T47D (cell line): ENCODE measurements at regions not wholly inside any gene's neighbourhood (a gene's known extent, or its start where the extent isn't known, plus 50 kb on each side); places are given as distances from the start of the nearest gene placed in this dataset.
A peak's percentile ranks its signal among the peaks of the same experiment; 100 is the strongest.

Experiments used
- DNase-seq, 2 experiments: peaks; one replicate each; pipeline versions ENCODE4 v3.0.0 to v3.0.0-alpha.2; 2011 to 2012; ENCODE audit warnings: low read depth in 1 of 2, low spot score in 1 of 2
- JUND ChIP-seq: IDR thresholded peaks from 2 replicates; pipeline ENCODE4 v1.6.1; 2012; ENCODE audit warnings: low read depth
- in situ Hi-C: cut with HindIII; loops from 2 replicates; pipeline ENCODE4 v1.10.0; 2016; ENCODE audit warnings: low sequenced_read_pairs, low pct_unique_long_range_greater_than_20kb

DNA sequence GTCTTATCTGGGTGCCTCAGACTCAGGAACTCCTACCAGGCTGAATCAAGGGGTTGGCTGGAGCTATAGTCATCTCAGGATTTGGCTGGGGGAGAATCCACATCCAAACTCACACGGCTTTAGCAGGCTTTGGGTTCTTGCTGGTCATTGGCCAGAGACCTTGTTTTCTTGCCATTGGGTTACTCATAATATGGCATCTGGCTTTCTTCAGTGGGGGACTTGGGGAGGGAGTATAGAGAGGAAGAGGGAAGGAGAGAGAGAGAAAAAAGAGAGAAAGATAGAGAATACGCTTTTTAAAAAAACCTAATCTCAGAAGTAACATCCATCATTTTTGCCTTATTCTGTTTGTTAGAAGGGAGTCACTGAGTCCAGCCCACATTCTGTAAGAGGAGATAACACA is 191.5 kb upstream of the SHISA6 start:
- in situ Hi-C loops: no loop called here

DNA sequence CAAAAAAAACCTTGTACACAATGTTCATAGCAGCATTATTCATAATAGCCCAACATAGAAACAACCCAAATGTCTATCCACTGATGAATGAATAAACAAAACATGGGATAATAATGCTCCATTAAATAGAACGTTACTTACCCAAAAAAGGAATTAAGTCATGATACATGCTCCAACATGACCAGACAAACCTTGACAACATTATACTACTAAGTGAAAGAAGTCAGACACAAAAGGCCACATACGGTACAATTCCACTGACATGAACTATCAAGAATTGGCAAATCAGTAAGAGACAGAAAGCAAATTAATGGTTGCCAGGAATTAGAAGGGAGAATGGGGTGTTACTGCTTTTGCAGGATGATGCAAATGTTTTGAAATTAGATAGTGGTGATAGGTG is 193.8 kb upstream of the SHISA6 start:
- TF ChIP-seq JUND: no peak
- DNase-seq: no peak
- in situ Hi-C loops: no loop called here

More for the DNA sequence above, 191.5 kb upstream of the SHISA6 start:
- no peak for DNase-seq
- no peak for TF ChIP-seq JUND

DNA sequence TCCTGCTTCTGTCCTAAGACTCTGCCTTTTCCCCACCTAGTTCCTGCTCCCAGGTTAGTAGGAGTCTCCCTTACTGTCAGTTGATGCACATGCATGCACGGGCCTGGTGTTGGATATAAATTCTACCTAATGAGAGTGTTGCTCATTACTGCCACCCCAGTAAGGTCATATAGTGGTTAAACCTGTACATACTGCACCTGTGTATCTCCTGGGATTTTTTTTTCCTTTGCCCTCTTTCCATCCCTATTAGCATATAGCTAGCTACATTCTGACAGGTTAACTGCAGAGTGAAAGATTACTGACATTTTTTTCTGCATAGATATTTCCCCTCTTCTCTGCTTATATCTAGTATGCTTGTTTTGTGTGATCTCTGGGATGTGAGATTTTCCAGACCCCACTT is 201.5 kb upstream of the PIRT start:
- in situ Hi-C loops: no loop called here
- no peak for DNase-seq
- TF ChIP-seq JUND: no peak

DNA sequence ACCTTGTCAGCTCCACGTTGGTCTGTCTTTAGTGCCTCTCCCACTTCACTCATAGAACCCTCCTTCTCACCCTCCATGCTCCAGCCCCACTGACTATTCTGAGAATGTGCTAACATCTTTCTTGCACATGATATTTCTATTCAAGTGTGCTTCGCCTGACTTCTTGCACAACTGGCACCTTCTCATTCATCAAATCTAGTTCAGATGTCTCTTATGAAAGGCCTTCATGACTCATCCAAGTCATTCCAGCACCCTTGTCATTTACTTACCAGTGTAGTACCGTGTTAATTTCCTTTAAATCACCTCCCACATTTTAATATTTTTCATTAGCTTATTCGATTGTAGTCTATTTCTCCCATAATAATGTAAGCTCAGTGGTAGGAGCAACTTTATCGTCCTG is 197.8 kb upstream of the PIRT start:
- in situ Hi-C loops: no loop called here
- no peak for DNase-seq
- TF ChIP-seq JUND: no peak

GRCh38 chr17:11031787-11032186 is 193.9 kb upstream of the PIRT start:
- TF ChIP-seq JUND: no peak
- DNase-seq: peak in 1 of 2 experiments; percentile 4
- in situ Hi-C loops: no loop called here

DNA sequence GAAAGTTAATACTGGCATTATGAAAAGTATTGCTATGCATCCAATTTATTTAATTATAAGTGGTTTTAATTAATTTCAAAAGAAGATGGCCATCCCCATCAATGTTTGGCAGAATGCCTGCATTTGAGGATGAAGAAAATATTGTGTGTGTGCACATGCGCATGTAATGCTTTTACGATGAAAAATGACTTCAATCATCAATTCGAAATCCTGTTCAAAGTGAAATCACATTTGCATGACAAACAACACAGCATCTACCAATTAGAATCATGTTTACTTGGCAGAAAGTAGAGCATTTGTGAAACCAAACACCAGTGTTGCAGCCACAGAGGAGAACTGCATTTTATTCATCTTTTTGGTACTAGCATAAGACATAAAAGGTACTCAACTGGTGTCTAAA is 191.9 kb upstream of the PIRT start:
- in situ Hi-C loops: no loop called here
- TF ChIP-seq JUND: no peak
- no peak for DNase-seq

GRCh38 chr17:11028349-11028748 is 190.5 kb upstream of the PIRT start:
- no peak for TF ChIP-seq JUND
- DNase-seq: no peak
- in situ Hi-C loops: no loop called here

DNA sequence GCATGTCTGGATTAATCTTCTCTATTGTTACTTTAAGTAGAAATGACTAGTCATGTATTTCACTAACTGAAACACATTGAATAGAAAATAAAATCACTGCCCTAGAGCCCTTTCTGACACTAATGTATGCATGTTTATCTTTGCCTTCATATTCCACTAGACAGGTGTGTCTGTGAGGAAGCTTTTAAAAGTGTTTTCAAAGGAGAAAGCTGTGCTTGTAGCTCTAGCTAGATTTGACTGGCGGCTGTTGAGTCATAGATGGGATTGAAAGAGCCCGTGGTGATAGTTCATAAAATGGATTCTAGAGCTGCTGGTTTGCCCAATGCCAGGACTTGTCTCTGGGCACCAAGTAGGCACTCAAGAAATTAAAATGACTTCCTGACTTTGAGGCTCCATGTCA is 189.0 kb upstream of the PIRT start:
- in situ Hi-C loops: no loop called here
- TF ChIP-seq JUND: no peak
- DNase-seq: no peak

- DNase-seq: no peak
- in situ Hi-C loops: no loop called here
- no peak for TF ChIP-seq JUND
Measured at GRCh38 chr17:11023639-11024479, 186.0 kb upstream of the PIRT start.

DNA sequence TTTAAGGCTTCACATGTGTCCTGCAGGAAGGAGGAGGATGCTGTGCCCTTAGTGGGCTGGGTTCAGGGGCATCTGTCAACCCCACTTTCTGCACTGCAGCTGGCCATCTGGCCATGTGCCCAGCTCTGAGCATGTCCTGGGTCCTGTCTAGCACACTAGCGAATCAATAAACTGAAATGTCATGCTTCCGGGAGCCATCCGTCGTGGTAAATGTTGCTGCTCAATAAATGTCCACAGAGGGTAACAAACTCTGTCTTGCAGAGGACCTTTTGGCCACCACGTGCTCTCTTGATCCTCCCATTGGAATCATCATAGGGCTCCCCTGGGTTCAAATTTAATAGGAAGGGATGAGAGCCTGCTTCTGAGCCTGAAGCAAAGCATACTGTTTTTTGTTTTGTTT is 168.6 kb upstream of the PIRT start:
- TF ChIP-seq JUND: no peak
- no peak for DNase-seq
- in situ Hi-C loops: no loop called here

- in situ Hi-C loops: no loop called here
- no peak for DNase-seq
- no peak for TF ChIP-seq JUND
Measured at GRCh38 chr17:11005940-11006339, 168.1 kb upstream of the PIRT start.

GRCh38 chr17:11002417-11002816 is 164.5 kb upstream of the PIRT start:
- TF ChIP-seq JUND: no peak
- no peak for DNase-seq
- in situ Hi-C loops: no loop called here

DNA sequence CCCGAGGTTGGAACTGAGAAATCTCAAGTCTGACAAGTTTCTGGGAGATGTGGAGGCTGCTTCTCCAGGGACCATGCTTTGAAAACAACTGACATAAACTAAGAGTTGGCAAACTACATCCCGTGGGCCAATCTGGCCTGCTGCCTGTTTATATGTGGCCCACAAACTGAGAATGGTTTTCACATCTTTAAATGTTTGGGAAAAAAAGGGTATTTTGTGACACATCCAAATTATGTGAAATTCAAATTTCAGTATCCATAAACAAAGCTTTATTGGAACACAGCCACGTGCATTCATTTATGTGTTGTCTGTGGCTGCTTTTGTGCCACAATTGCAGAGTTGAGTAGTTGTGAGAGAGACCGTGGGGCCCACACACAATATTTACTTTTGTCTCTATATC is 163.8 kb upstream of the PIRT start:
- TF ChIP-seq JUND: no peak
- in situ Hi-C loops: no loop called here
- no peak for DNase-seq

- TF ChIP-seq JUND: no peak
- in situ Hi-C loops: no loop called here
- no peak for DNase-seq
Measured at GRCh38 chr17:10999484-10999883, 161.6 kb upstream of the PIRT start.
